WTC11 (cell line): ENCODE measurements at regions not wholly inside any gene's neighbourhood (a gene's known extent, or its start where the extent isn't known, plus 50 kb on each side); places are given as distances from the start of the nearest gene placed in this dataset.

Experiments used
- ATAC-seq: fragments of 200-7000 bp; cut with Tn5 transposase; 2 replicates; pipeline ENCODE4 v1.10.0; 2021; ENCODE audit warnings: mild to moderate bottlenecking, moderate library complexity
- CTCF ChIA-PET: fragments of 300-600 bp; sonication (Branson Sonifier 250); formaldehyde crosslinking; loops from one replicate; lab custom pipeline; 2021; ENCODE audit warnings: antibody characterized with exemption; lab: Charles Lee
- POLR2A ChIA-PET: fragments of 350-600 bp; sonication (Branson Sonifier 250); formaldehyde crosslinking; loops from one replicate; lab custom pipeline; 2021; ENCODE audit warnings: antibody characterized with exemption; lab: Charles Lee
- DNase-seq: peaks from one replicate; pipeline ENCODE4 v3.0.0; 2021; ENCODE audit warnings: low spot score
- H3K27ac Mint-ChIP-seq: 2 replicates; pipeline ENCODE4 v1.8.0; 2021; ENCODE audit warnings: mixed read lengths
- H3K27me3 Mint-ChIP-seq: 2 replicates; pipeline ENCODE4 v1.8.0; 2021; ENCODE audit warnings: low read depth, mild to moderate bottlenecking, moderate library complexity, mixed read lengths
- H3K36me3 Mint-ChIP-seq: 2 replicates; pipeline ENCODE4 v1.8.0; 2021; ENCODE audit warnings: mixed read lengths
- H3K4me1 Mint-ChIP-seq: 2 replicates; pipeline ENCODE4 v1.8.0; 2022; ENCODE audit warnings: mixed read lengths
- H3K4me3 Mint-ChIP-seq: 2 replicates; pipeline ENCODE4 v1.8.0; 2021; ENCODE audit warnings: mild to moderate bottlenecking, moderate library complexity, mixed read lengths
- H3K9me3 Mint-ChIP-seq: 2 replicates; pipeline ENCODE4 v1.8.0; 2021; ENCODE audit warnings: mixed read lengths
- CREB1 ChIP-seq: sonication (generic); formaldehyde crosslinking; IDR thresholded peaks from 2 replicates; pipeline ENCODE4 v1.8.0; 2023; ENCODE audit warnings: mild to moderate bottlenecking, missing genetic modification reagents
- ESRRA ChIP-seq: sonication (generic); formaldehyde crosslinking; IDR thresholded peaks from 2 replicates; pipeline ENCODE4 v1.8.1; 2022; ENCODE audit warnings: mild to moderate bottlenecking, missing genetic modification reagents, borderline replicate concordance
- ETV6 ChIP-seq: sonication (generic); formaldehyde crosslinking; IDR thresholded peaks from 2 replicates; pipeline ENCODE4 v1.8.1; 2022; ENCODE audit warnings: mild to moderate bottlenecking, missing genetic modification reagents
- GRHL2 ChIP-seq: fragments of 250-450 bp; sonication (Bioruptor Pico); IDR thresholded peaks from 2 replicates; pipeline ENCODE4 v1.8.0; 2022; ENCODE audit warnings: mild to moderate bottlenecking, moderate library complexity; ENCODE audit not compliant: insufficient replicate concordance, severe bottlenecking
- JUN ChIP-seq: sonication (generic); formaldehyde crosslinking; IDR thresholded peaks from 2 replicates; pipeline ENCODE4 v1.8.0; 2023; ENCODE audit warnings: mild to moderate bottlenecking, missing genetic modification reagents
- NFYB ChIP-seq: sonication (generic); formaldehyde crosslinking; conservative IDR thresholded peaks from 2 replicates; pipeline ENCODE4 v1.8.0; 2022; ENCODE audit warnings: low read depth, missing genetic modification reagents
- PRRX2 ChIP-seq: fragments of 250-450 bp; sonication (Bioruptor Pico); IDR thresholded peaks from 2 replicates; pipeline ENCODE4 v1.8.0; 2021; ENCODE audit warnings: mild to moderate bottlenecking
- RELA ChIP-seq: sonication (generic); formaldehyde crosslinking; IDR thresholded peaks from 2 replicates; pipeline ENCODE4 v1.8.1; 2022; ENCODE audit warnings: missing genetic modification reagents, mild to moderate bottlenecking, borderline replicate concordance
- TCF7 ChIP-seq: sonication (generic); formaldehyde crosslinking; IDR thresholded peaks from 2 replicates; pipeline ENCODE4 v1.8.0; 2022; ENCODE audit warnings: mild to moderate bottlenecking, low read depth, missing genetic modification reagents, moderate library complexity
- TEAD1 ChIP-seq: sonication (generic); formaldehyde crosslinking; IDR thresholded peaks from 2 replicates; pipeline ENCODE4 v1.8.0; 2022; ENCODE audit warnings: mild to moderate bottlenecking, missing genetic modification reagents
- ZNF396 ChIP-seq: fragments of 250-450 bp; sonication (Bioruptor Pico); IDR thresholded peaks from 2 replicates; pipeline ENCODE4 v1.8.0; 2021; ENCODE audit warnings: mild to moderate bottlenecking, moderate library complexity, borderline replicate concordance
- ZNF416 ChIP-seq: fragments of 250-450 bp; sonication (Bioruptor Pico); IDR thresholded peaks from 2 replicates; pipeline ENCODE4 v1.9.0; 2021; ENCODE audit warnings: mild to moderate bottlenecking, inconsistent platforms
- ZNF423 ChIP-seq: fragments of 250-450 bp; sonication (Bioruptor Pico); IDR thresholded peaks from 2 replicates; pipeline ENCODE4 v2.1.2; 2022; ENCODE audit warnings: mild to moderate bottlenecking, moderate library complexity
- ZNF671 ChIP-seq: fragments of 250-450 bp; sonication (Bioruptor Pico); IDR thresholded peaks from 2 replicates; pipeline ENCODE4 v1.8.0; 2021; ENCODE audit warnings: mild to moderate bottlenecking
- TF ChIP-seq, protein P1 (sequence below): sonication (generic); formaldehyde crosslinking; IDR thresholded peaks from 2 replicates; pipeline ENCODE4 v1.8.0; 2022; ENCODE audit warnings: mild to moderate bottlenecking, missing genetic modification reagents
- TF ChIP-seq, protein P2 (sequence below): sonication (generic); formaldehyde crosslinking; IDR thresholded peaks from 2 replicates; pipeline ENCODE4 v1.8.1; 2022; ENCODE audit warnings: low read depth, mild to moderate bottlenecking, moderate library complexity, missing genetic modification reagents, borderline replicate concordance
- TF ChIP-seq, protein P3 (sequence below): sonication (generic); formaldehyde crosslinking; IDR thresholded peaks from 2 replicates; pipeline ENCODE4 v1.8.1; 2022; ENCODE audit warnings: missing genetic modification reagents, borderline replicate concordance
- TF ChIP-seq, protein P4 (sequence below): fragments of 250-450 bp; sonication (Bioruptor Pico); IDR thresholded peaks from 2 replicates; pipeline ENCODE4 v1.8.0; 2021; ENCODE audit warnings: mild to moderate bottlenecking
- TF ChIP-seq, protein P5 (sequence below): fragments of 250-450 bp; sonication (Bioruptor Pico); IDR thresholded peaks from 2 replicates; pipeline ENCODE4 v1.9.0; 2021; ENCODE audit warnings: moderate library complexity, mild to moderate bottlenecking, inconsistent platforms, borderline replicate concordance

DNA sequence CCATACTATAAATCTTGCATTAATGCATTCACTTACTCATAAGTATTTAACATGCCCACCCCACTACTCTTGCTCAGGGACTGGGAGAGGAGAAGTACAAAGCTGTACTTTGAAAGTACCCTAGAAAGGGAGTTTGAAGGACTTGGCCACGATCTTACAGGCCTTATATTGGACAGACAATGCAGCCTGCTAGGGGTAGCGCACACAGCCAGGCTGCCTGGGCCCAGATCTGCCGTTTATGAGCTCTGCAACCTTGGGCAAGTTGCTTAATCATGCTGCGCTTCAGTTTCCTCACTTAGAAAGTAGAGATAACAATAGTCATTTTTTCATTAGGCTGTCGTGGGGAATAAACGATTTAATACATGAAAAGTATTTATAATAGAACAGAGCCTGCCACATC lies 110.1 kb downstream of the CDC7 start:
- DNase-seq (no peak), ATAC-seq (no peak)
- no peak overlapping the region for H3K27ac Mint-ChIP-seq
- no peak overlapping the region for H3K4me3 Mint-ChIP-seq
- no peaks in the 10 kb centered on the region for H3K36me3 Mint-ChIP-seq
- ChIA-PET CTCF (interaction anchor here (0.7 to 1.4 kb wide), 2 partner anchors 9 to 102 kb away, joined by 3 read pairs; no protein-coding TSS in a partner anchor), POLR2A (no interaction called here)
- peaks cover 12% of the 10 kb centered on the region for H3K4me1 Mint-ChIP-seq
- H3K27me3 Mint-ChIP-seq = no peaks in the 10 kb centered on the region
- no peak for TF ChIP-seq CREB1 (CRISPR knock-in tag)
- no peak for TF ChIP-seq ZNF671 (CRISPR knock-in tag)
- no peak for TF ChIP-seq JUN (CRISPR knock-in tag)
- no peak for TF ChIP-seq ZNF396 (CRISPR knock-in tag)
- TF ChIP-seq TCF7 (CRISPR knock-in tag) = no peak
- TF ChIP-seq TEAD1 (CRISPR knock-in tag) = no peak
- TF ChIP-seq ETV6 (CRISPR knock-in tag) = no peak
- TF ChIP-seq GRHL2 = no peak
- peaks cover 9% of the 10 kb centered on the region for H3K9me3 Mint-ChIP-seq

DNA sequence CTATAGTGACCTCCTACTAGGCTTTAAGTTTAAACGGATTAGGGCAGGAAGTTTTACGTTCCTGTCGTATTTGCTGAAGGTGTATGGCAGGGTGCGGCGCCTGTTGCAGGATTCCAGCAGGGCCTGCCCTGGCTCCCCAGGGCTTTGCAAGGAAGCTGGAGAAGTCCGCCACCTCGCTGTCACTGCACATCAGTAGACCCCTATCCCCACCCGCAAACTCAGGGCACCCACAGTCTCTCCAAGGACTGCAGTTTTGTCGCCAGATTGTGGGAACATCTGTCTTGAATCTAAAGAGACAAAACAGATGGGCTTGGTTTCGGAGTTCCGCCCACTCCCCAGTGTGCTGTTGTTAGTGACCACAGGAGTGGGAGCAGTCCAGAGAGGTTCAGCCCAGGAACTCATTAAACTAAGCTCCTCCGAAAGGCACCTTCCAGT lies 110.8 kb downstream of the CDC7 start:
- Mint-ChIP-seq H3K4me1 (peaks cover 12% of the 10 kb centered on the region), H3K27me3 (no peaks in the 10 kb centered on the region)
- TF ChIP-seq NFYB (no peak), ZNF423 (peak; percentile 54), ZNF416 (no peak), JUN (CRISPR knock-in tag) (no peak)
- TF ChIP-seq, protein P1, sequence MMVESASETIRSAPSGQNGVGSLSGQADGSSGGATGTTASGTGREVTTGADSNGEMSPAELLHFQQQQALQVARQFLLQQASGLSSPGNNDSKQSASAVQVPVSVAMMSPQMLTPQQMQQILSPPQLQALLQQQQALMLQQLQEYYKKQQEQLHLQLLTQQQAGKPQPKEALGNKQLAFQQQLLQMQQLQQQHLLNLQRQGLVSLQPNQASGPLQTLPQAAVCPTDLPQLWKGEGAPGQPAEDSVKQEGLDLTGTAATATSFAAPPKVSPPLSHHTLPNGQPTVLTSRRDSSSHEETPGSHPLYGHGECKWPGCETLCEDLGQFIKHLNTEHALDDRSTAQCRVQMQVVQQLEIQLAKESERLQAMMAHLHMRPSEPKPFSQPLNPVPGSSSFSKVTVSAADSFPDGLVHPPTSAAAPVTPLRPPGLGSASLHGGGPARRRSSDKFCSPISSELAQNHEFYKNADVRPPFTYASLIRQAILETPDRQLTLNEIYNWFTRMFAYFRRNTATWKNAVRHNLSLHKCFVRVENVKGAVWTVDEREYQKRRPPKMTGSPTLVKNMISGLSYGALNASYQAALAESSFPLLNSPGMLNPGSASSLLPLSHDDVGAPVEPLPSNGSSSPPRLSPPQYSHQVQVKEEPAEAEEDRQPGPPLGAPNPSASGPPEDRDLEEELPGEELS (CRISPR knock-in tag) = no peak
- TF ChIP-seq, all 79 proteins: peak for 1
- POLR2A ChIA-PET = no interaction called here
- Mint-ChIP-seq H3K4me3 (no peak overlapping the region), H3K27ac (no peak overlapping the region), H3K9me3 (peaks cover 9% of the 10 kb centered on the region), H3K36me3 (no peaks in the 10 kb centered on the region)
- peak; percentile 69 for ATAC-seq
- CTCF ChIA-PET = interaction anchor here (1.4 kb wide), 1 partner anchor 101 kb away, joined by 3 read pairs; no protein-coding TSS in a partner anchor
- peak; percentile 26 for DNase-seq

DNA sequence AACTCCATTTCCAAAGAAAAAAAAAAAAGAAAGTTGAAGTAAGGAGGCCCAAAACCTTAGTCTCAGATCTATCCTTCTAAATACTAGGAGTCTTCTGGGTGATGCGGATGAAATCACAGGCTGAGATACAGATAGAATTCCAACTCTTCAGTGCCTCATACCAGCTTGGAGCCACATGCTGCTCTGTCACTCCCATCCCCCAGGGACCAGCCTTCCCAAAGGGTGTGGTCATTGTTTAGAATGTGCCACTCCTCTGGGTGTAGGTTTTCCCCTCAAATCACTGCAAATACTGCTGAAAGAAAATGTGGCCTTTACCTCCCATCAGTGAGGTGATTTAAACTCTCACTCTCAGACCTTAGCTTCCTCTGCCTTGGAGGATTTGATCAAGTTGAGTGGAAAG lies 112.9 kb downstream of the CDC7 start:
- Mint-ChIP-seq H3K4me3 (no peak overlapping the region), H3K4me1 (peaks cover 29% of the 10 kb centered on the region), H3K36me3 (no peaks in the 10 kb centered on the region), H3K9me3 (no peaks in the 10 kb centered on the region), H3K27me3 (no peaks in the 10 kb centered on the region), H3K27ac (no peak overlapping the region)
- TF ChIP-seq, protein P2, sequence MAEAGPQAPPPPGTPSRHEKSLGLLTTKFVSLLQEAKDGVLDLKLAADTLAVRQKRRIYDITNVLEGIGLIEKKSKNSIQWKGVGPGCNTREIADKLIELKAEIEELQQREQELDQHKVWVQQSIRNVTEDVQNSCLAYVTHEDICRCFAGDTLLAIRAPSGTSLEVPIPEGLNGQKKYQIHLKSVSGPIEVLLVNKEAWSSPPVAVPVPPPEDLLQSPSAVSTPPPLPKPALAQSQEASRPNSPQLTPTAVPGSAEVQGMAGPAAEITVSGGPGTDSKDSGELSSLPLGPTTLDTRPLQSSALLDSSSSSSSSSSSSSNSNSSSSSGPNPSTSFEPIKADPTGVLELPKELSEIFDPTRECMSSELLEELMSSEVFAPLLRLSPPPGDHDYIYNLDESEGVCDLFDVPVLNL (CRISPR knock-in tag) = no peak
- TF ChIP-seq, protein P3, sequence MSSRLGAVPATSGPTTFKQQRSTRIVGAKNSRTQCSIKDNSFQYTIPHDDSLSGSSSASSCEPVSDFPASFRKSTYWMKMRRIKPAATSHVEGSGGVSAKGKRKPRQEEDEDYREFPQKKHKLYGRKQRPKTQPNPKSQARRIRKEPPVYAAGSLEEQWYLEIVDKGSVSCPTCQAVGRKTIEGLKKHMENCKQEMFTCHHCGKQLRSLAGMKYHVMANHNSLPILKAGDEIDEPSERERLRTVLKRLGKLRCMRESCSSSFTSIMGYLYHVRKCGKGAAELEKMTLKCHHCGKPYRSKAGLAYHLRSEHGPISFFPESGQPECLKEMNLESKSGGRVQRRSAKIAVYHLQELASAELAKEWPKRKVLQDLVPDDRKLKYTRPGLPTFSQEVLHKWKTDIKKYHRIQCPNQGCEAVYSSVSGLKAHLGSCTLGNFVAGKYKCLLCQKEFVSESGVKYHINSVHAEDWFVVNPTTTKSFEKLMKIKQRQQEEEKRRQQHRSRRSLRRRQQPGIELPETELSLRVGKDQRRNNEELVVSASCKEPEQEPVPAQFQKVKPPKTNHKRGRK (CRISPR knock-in tag) = no peak
- TF ChIP-seq, protein P4, sequence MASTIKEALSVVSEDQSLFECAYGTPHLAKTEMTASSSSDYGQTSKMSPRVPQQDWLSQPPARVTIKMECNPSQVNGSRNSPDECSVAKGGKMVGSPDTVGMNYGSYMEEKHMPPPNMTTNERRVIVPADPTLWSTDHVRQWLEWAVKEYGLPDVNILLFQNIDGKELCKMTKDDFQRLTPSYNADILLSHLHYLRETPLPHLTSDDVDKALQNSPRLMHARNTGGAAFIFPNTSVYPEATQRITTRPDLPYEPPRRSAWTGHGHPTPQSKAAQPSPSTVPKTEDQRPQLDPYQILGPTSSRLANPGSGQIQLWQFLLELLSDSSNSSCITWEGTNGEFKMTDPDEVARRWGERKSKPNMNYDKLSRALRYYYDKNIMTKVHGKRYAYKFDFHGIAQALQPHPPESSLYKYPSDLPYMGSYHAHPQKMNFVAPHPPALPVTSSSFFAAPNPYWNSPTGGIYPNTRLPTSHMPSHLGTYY (CRISPR knock-in tag) = no peak
- no peak for TF ChIP-seq ZNF416
- no peak for TF ChIP-seq ESRRA (CRISPR knock-in tag)
- no peak for TF ChIP-seq RELA (CRISPR knock-in tag)
- no peak for TF ChIP-seq PRRX2
- TF ChIP-seq, protein P5, sequence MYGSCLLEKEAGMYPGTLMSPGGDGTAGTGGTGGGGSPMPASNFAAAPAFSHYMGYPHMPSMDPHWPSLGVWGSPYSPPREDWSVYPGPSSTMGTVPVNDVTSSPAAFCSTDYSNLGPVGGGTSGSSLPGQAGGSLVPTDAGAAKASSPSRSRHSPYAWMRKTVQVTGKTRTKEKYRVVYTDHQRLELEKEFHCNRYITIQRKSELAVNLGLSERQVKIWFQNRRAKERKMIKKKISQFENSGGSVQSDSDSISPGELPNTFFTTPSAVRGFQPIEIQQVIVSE (CRISPR knock-in tag) = no peak
- ChIA-PET CTCF (no interaction called here), POLR2A (interaction anchor here (0.7 kb wide), 1 partner anchor 29 kb away, joined by 4 read pairs; no protein-coding TSS in a partner anchor)
- no peak for ATAC-seq
- DNase-seq = no peak
